SK-N-SH (cell line): ENCODE measurements at regions not wholly inside any gene's neighbourhood (a gene's known extent, or its start where the extent isn't known, plus 50 kb on each side); places are given as distances from the start of the nearest gene placed in this dataset.

Experiments used
- NFIC ChIP-seq: IDR thresholded peaks from 2 replicates; pipeline ENCODE4 v1.4.0; 2012; ENCODE audit warnings: borderline replicate concordance
- POLR2AphosphoS5 ChIP-seq: IDR thresholded peaks from 2 replicates; pipeline ENCODE4 v1.6.1; 2012; ENCODE audit warnings: low read depth, low read length
- YY1 ChIP-seq: IDR thresholded peaks from 2 replicates; pipeline ENCODE4 v1.4.0; 2012; ENCODE audit warnings: low read depth, mild to moderate bottlenecking
- TF ChIP-seq, protein P1 (sequence below): fragments of 200-600 bp; sonication (generic); IDR thresholded peaks from 2 replicates; pipeline ENCODE4 v1.6.1; 2017; ENCODE audit warnings: antibody characterized with exemption, mild to moderate bottlenecking, moderate library complexity

DNA sequence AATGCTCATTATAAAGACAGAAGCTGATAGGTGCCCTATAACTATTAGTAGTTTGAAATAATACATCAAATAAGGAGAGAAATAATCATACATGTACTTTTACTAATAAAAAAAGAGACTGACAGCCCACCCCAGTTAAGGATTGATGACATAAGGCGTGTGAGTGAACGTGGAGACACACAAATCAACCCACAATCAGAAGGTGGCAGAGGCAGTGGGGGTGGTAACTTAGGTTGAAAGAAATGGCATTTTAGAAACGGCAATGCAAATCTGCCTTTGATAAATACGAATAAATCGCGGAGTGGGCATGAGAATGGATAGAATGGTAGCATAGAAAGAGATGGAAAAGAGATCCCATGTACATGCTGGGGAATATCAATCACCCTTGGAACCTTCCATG is 256.2 kb upstream of the ATP10A start:
- TF ChIP-seq, protein P1, sequence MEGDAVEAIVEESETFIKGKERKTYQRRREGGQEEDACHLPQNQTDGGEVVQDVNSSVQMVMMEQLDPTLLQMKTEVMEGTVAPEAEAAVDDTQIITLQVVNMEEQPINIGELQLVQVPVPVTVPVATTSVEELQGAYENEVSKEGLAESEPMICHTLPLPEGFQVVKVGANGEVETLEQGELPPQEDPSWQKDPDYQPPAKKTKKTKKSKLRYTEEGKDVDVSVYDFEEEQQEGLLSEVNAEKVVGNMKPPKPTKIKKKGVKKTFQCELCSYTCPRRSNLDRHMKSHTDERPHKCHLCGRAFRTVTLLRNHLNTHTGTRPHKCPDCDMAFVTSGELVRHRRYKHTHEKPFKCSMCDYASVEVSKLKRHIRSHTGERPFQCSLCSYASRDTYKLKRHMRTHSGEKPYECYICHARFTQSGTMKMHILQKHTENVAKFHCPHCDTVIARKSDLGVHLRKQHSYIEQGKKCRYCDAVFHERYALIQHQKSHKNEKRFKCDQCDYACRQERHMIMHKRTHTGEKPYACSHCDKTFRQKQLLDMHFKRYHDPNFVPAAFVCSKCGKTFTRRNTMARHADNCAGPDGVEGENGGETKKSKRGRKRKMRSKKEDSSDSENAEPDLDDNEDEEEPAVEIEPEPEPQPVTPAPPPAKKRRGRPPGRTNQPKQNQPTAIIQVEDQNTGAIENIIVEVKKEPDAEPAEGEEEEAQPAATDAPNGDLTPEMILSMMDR: no peak
- no peak for TF ChIP-seq POLR2AphosphoS5
- TF ChIP-seq NFIC: no peak
- TF ChIP-seq YY1: no peak
